Adrenal gland (tissue), 9 donors: ENCODE measurements at regions not wholly inside any gene's neighbourhood (a gene's known extent, or its start where the extent isn't known, plus 50 kb on each side); places are given as distances from the start of the nearest gene placed in this dataset.

Experiments
- DNase-seq, 7 donors: peaks; one replicate each; pipeline ENCODE4 v3.0.0-alpha.2; 2019 to 2020
- H3K27ac ChIP-seq, 5 donors: fragments of 200-600 bp; sonication (generic) in 4 of 5; 1 replicate in 3 of 5; 2 replicates in 2 of 5; pipeline versions ENCODE4 v1.5.1 to v1.8.0; 2016 to 2020; ENCODE audit warnings: mild to moderate bottlenecking in 1 of 5
- H3K27me3 ChIP-seq: fragments of 200-600 bp; 2 replicates; pipeline ENCODE4 v1.8.0; 2021
- H3K36me3 ChIP-seq, 2 donors: fragments of 200-600 bp; replicated peaks in 1 of 2; 1 replicate in 1 of 2; 2 replicates in 1 of 2; pipeline versions ENCODE4 v1.5.1 to v1.8.0; 2018 to 2022
- H3K4me1 ChIP-seq, 2 donors: fragments of 200-600 bp; replicated peaks in 1 of 2; 1 replicate in 1 of 2; 2 replicates in 1 of 2; pipeline versions ENCODE4 v1.5.1 to v1.8.0; 2018 to 2021
- H3K4me3 ChIP-seq, 4 donors: fragments of 200-600 bp; sonication (generic) in 3 of 4; one replicate each; pipeline ENCODE4 v1.5.1; 2016 to 2018
- H3K9me3 ChIP-seq, 3 donors: fragments of 200-600 bp; sonication (generic) in 1 of 3; replicated peaks in 1 of 3; 1 replicate in 2 of 3; 2 replicates in 1 of 3; pipeline versions ENCODE4 v1.5.1 to v1.8.0; 2016 to 2021
- POLR2A ChIP-seq, 2 donors: fragments of 450-650 bp; IDR thresholded peaks; one replicate each; pipeline ENCODE4 v1.6.1; 2017; ENCODE audit warnings: antibody characterized with exemption in 2 of 2, mild to moderate bottlenecking in 2 of 2, moderate library complexity in 1 of 2
- WGBS, 4 donors: extraction: QIAGEN DNeasy Blood & Tissue Kit in 2 of 4; methylation state at CpG; one replicate each; pipeline versions ENCODE4 v1.1.5 to v1.1.7; 2013 to 2017; 5-methylcytosine and 5-hydroxymethylcytosine counted together
- intact Hi-C, 2 donors: fragments of 100-400 bp; cut with DNase I; formaldehyde crosslinking; loops; one replicate each; pipeline versions ENCODE4 v1.14.1 to v1.15.0; 2022 to 2023
- TF ChIP-seq, protein P1 (sequence below), 6 experiments: fragments of 450-650 bp in 4 of 6; fragments of 200-600 bp in 2 of 6; sonication (generic) in 1 of 6; IDR thresholded peaks; 1 replicate in 5 of 6; 2 replicates in 1 of 6; pipeline versions ENCODE4 v1.5.1 to v1.8.0; 2016 to 2021; ENCODE audit warnings: antibody characterized with exemption in 6 of 6, mild to moderate bottlenecking in 2 of 6, moderate library complexity in 1 of 6
- donor health status: healthy with polysubstance abuse.
- donor health status: Bipolar disorder and iron deficiency.
- donor health status: DM: yes; HTN: yes; CAD: no.
- donor health status: DM: no; HTN: no; CAD: no.
- donor health status: DM: no; HTN: no; CAD: no.

DNA sequence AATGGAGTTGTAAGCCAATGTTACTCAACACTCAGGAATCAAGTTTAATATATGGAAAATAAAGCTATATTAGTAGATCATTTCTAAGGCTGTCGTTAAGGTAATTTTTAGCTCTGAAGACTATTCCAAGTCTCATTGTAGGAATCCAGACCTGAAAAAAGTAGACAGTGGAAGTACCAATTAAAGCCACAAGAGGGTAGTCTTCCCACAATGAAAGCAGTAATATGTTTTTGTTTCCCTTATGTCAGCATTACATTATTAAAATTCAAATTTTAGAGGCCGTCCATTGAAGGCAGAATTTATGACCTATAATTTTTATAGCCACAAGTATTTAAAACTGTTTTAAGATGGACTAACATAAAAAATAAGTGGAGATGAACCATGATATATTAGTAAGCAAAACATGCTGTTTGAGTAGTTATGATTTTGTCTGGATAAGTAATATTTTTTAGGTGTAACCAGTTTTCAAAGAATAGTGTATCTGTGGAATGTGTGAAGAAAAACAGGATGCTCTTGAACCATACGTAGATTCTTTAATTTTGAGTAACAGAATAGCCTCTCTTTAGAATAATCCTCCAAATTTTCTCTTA is 372.6 kb upstream of the TECRL start:
- H3K27me3 ChIP-seq, result no peaks in the 10 kb centered on the region
- no peak overlapping the region for H3K4me3 ChIP-seq
- WGBS, 4 donors, result 15 to 19% (median 17%) methylated on average over 3 of the region's 3 CpGs
- no peaks in the 10 kb centered on the region for H3K4me1 ChIP-seq
- H3K9me3 ChIP-seq, result no peaks in the 10 kb centered on the region
- TF ChIP-seq, protein P1, sequence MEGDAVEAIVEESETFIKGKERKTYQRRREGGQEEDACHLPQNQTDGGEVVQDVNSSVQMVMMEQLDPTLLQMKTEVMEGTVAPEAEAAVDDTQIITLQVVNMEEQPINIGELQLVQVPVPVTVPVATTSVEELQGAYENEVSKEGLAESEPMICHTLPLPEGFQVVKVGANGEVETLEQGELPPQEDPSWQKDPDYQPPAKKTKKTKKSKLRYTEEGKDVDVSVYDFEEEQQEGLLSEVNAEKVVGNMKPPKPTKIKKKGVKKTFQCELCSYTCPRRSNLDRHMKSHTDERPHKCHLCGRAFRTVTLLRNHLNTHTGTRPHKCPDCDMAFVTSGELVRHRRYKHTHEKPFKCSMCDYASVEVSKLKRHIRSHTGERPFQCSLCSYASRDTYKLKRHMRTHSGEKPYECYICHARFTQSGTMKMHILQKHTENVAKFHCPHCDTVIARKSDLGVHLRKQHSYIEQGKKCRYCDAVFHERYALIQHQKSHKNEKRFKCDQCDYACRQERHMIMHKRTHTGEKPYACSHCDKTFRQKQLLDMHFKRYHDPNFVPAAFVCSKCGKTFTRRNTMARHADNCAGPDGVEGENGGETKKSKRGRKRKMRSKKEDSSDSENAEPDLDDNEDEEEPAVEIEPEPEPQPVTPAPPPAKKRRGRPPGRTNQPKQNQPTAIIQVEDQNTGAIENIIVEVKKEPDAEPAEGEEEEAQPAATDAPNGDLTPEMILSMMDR (IDR thresholded peaks at IDR 0.05), result peak; percentile 41 to 73 (median 64)
- no peak for TF ChIP-seq POLR2A (IDR thresholded peaks at IDR 0.05)
- H3K36me3 ChIP-seq, result no peaks in the 10 kb centered on the region
- DNase-seq, result no peak
- no peak overlapping the region for H3K27ac ChIP-seq
- intact Hi-C loops, result no loop called here

DNA sequence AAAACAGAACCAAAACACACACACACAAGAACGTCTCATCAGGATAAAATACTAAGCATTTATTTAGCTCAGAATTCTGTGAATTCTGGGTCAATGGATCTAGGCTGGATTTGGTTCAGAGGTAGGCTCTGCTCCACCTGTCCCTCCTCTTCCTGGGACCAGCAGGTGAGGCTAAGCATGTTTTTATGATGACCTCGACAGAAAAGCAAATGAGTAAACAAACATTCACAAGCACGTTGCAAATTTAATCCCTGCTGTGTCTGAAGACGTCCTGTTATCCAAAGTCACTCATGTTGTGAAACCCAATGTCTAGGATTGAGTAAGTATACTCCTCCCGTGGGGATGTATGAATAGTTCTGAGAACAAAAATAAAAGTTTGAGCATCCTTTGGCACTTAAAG is 371.4 kb upstream of the TECRL start:
- TF ChIP-seq, protein P1 (IDR thresholded peaks at IDR 0.05), result no peak
- no peak for TF ChIP-seq POLR2A (IDR thresholded peaks at IDR 0.05)
- intact Hi-C loops, result no loop called here
- no peak overlapping the region for H3K27ac ChIP-seq
- H3K36me3 ChIP-seq, result no peaks in the 10 kb centered on the region
- DNase-seq, result no peak
- no peaks in the 10 kb centered on the region for H3K9me3 ChIP-seq
- H3K4me1 ChIP-seq, result no peaks in the 10 kb centered on the region
- H3K27me3 ChIP-seq, result no peaks in the 10 kb centered on the region
- no peak overlapping the region for H3K4me3 ChIP-seq
- WGBS, 4 donors, result 17 to 40% (median 25%) methylated on average over 5 of the region's 5 CpGs

DNA sequence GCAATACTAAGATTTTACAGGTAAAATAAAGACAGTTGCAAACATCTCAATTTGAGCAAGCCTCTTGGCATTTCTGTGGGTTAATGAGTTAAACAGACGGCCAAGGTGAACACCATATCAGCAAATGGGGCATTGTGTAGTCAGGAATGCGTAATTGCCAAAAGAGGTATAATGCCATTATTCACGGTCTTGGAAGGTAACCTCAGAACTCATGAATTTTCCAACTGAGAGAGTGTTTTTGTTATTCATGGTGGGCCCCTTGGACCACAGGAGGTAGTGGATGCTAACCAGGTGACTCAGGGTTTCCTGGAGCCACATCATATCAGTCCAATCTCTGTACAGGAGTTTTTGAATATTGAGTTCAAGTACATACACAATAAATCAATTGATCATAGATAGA is 368.0 kb upstream of the TECRL start:
- Histone ChIP-seq H3K36me3 (no peaks in the 10 kb centered on the region), H3K27me3 (no peaks in the 10 kb centered on the region), H3K27ac (no peak overlapping the region), H3K4me3 (no peak overlapping the region), H3K4me1 (no peaks in the 10 kb centered on the region), H3K9me3 (no peaks in the 10 kb centered on the region)
- TF ChIP-seq, protein P1 (IDR thresholded peaks at IDR 0.05), result no peak
- no peak for TF ChIP-seq POLR2A (IDR thresholded peaks at IDR 0.05)
- 78 to 89% (median 79%) methylated on average over 3 of the region's 3 CpGs for WGBS, 4 donors
- no peak for DNase-seq
- intact Hi-C loops, result no loop called here

DNA sequence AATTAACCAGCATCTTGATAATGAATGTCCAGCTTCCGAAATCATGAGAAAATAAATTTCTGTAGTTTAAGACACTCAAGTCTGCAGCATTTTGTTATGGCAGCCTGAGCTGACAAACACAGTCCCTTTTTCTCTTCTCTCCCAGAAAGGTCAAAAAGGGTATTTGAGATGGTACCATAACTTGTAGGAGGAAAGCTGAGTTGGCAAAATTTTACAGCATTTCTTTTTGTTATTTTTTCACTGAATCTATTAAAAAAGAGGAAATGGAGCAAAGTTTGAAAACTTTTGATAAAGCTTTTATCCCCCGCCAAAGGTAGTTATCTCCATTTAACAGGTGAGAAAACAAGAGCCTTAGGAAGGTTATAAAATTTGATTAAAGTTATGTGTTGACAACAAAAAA is 367.6 kb upstream of the TECRL start:
- no peaks in the 10 kb centered on the region for H3K9me3 ChIP-seq
- TF ChIP-seq, protein P1 (IDR thresholded peaks at IDR 0.05), result no peak
- TF ChIP-seq POLR2A (IDR thresholded peaks at IDR 0.05), result no peak
- DNase-seq, result no peak
- no peak overlapping the region for H3K4me3 ChIP-seq
- no peak overlapping the region for H3K27ac ChIP-seq
- WGBS, 4 donors, result 64 to 76% (median 73%) methylated on average over 2 of the region's 2 CpGs
- H3K27me3 ChIP-seq, result no peaks in the 10 kb centered on the region
- H3K36me3 ChIP-seq, result no peaks in the 10 kb centered on the region
- no peaks in the 10 kb centered on the region for H3K4me1 ChIP-seq
- intact Hi-C loops, result no loop called here
